Activated T-cell treated with anti-CD3 and anti-CD28 coated beads for 24 hours (primary cell): ENCODE measurements at regions not wholly inside any gene's neighbourhood (a gene's known extent, or its start where the extent isn't known, plus 50 kb on each side); places are given as distances from the start of the nearest gene placed in this dataset.

ENCODE experiments used
- DNase-seq: peaks from one replicate; pipeline ENCODE4 v3.0.0-alpha.2; 2020; ENCODE audit warnings: low read depth

GRCh38 chr4:153076861-153077260 is 127.4 kb upstream of the TRIM2 start:
- no peak for DNase-seq

GRCh38 chr4:153079857-153080391 is 124.3 kb upstream of the TRIM2 start:
- DNase-seq, result no peak

GRCh38 chr4:153081006-153081580 is 123.2 kb upstream of the TRIM2 start:
- no peak for DNase-seq

- DNase-seq, result no peak
These were observed 122.5 kb upstream of the TRIM2 start for GRCh38 chr4:153081693-153082092.

- no peak for DNase-seq
These were observed 121.6 kb upstream of the TRIM2 start for GRCh38 chr4:153082322-153083301.

GRCh38 chr4:153083447-153083947 is 120.7 kb upstream of the TRIM2 start:
- peak; percentile 35 for DNase-seq

GRCh38 chr4:153084224-153084979 is 119.8 kb upstream of the TRIM2 start:
- DNase-seq, result no peak

- peak; percentile 81 for DNase-seq
These were observed 119.1 kb upstream of the TRIM2 start for GRCh38 chr4:153084980-153085630.

- DNase-seq, result no peak
These were observed 116.5 kb upstream of the TRIM2 start for GRCh38 chr4:153087671-153088194.

GRCh38 chr4:153089742-153090141 is 114.5 kb upstream of the TRIM2 start:
- no peak for DNase-seq

- DNase-seq, result no peak
These were observed 114.1 kb upstream of the TRIM2 start for GRCh38 chr4:153090181-153090580.

- DNase-seq, result no peak
These were observed 113.4 kb upstream of the TRIM2 start for GRCh38 chr4:153090670-153091385.

- DNase-seq, result no peak
These were observed 110.8 kb upstream of the TRIM2 start for GRCh38 chr4:153093396-153093795.

GRCh38 chr4:153093802-153094201 is 110.4 kb upstream of the TRIM2 start:
- no peak for DNase-seq

GRCh38 chr4:153094435-153094834 is 109.8 kb upstream of the TRIM2 start:
- DNase-seq, result no peak

GRCh38 chr4:153095448-153096204 is 108.6 kb upstream of the TRIM2 start:
- no peak for DNase-seq

- no peak for DNase-seq
These were observed 107.9 kb upstream of the TRIM2 start for GRCh38 chr4:153096344-153096743.

- DNase-seq, result no peak
These were observed 105.8 kb upstream of the TRIM2 start for GRCh38 chr4:153098427-153098826.

GRCh38 chr4:153099391-153100140 is 104.7 kb upstream of the TRIM2 start:
- no peak for DNase-seq
